ENCODE measurements at regions not wholly inside any gene's neighbourhood (a gene's known extent, or its start where the extent isn't known, plus 50 kb on each side); places are given as distances from the start of the nearest gene placed in this dataset.

DNA sequence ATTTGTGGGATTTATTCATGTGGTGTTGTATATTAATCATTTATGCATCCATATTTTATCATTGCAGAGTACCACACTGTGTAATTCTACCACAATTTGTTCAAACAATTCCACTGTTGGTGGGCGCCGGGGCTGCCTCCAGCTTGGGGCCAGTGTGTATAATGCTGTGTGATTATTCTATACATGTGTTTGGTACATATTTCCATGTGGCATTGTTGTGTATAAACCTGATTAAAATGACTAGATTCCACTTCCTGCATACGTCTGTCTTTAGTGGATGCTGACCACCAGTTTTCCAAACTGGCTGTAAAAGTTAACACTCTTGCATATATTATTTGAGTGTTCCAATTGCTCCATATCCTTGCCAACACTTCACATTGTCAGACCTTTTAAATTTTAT, 1213.8 kb downstream of the TBC1D22A start:
- TF ChIP-seq POLR2A (IDR thresholded peaks at IDR 0.05) (no peak), CTCF (IDR thresholded peaks at IDR 0.05) (no peak)

Measured in adrenal gland (tissue), 5 donors.